ENCODE measurements at regions not wholly inside any gene's neighbourhood (a gene's known extent, or its start where the extent isn't known, plus 50 kb on each side); places are given as distances from the start of the nearest gene placed in this dataset.
"Not testable (repeated sequence)": the region's sequence is repeated elsewhere in the genome, so short reads cannot be mapped to it uniquely, and the experiment has no call there.

GRCh38 chr6:111944541-111944940, 71.3 kb upstream of the FYN start:
- ChIA-PET POLR2A (no interaction called here), CTCF (interaction anchor here (1.7 kb wide), 1 partner anchor 12 kb away, joined by 4 read pairs; no protein-coding TSS in a partner anchor)
- DNase-seq (ENCODE audit: low read depth, low spot score): no peak
- no peak for TF ChIP-seq CTCF (IDR thresholded peaks at IDR 0.05; ENCODE audit: insufficient read depth, low read length, missing control alignments)
- no peak overlapping the region for H3K4me3 ChIP-seq (ENCODE audit: low read depth, low read length)

GRCh38 chr6:111949546-111949945, 76.3 kb upstream of the FYN start:
- no peak for TF ChIP-seq CTCF (IDR thresholded peaks at IDR 0.05; ENCODE audit: insufficient read depth, low read length, missing control alignments)
- no peak for DNase-seq (ENCODE audit: low read depth, low spot score)
- H3K4me3 ChIP-seq (ENCODE audit: low read depth, low read length): no peak overlapping the region
- ChIA-PET CTCF (interaction anchor here (1.2 to 2.1 kb wide), 2 partner anchors 11 to 93 kb away, joined by 3 to 8 read pairs; no protein-coding TSS in a partner anchor), POLR2A (no interaction called here)

- DNase-seq (ENCODE audit: low read depth, low spot score); H3K4me3 ChIP-seq (ENCODE audit: low read depth, low read length); POLR2A ChIA-PET: not testable (repeated sequence)
- CTCF ChIA-PET: interaction anchor here (1.2 to 2.1 kb wide), 2 partner anchors 11 to 92 kb away, joined by 3 to 8 read pairs; no protein-coding TSS in a partner anchor
These were observed 76.7 kb upstream of the FYN start for GRCh38 chr6:111949984-111950383.

GRCh38 chr6:111950661-111951496, 77.6 kb upstream of the FYN start:
- ChIA-PET POLR2A (interaction anchor here (0.9 kb wide), 1 partner anchor 12 kb away, joined by 3 read pairs; no protein-coding TSS in a partner anchor), CTCF (interaction anchor here (0.7 to 2.1 kb wide), 3 partner anchors 12 to 94 kb away, joined by 4 to 8 read pairs (median 4); no protein-coding TSS in a partner anchor)
- no peak overlapping the region for H3K4me3 ChIP-seq (ENCODE audit: low read depth, low read length)
- DNase-seq (ENCODE audit: low read depth, low spot score): no peak
- TF ChIP-seq CTCF (IDR thresholded peaks at IDR 0.05; ENCODE audit: insufficient read depth, low read length, missing control alignments): no peak

GRCh38 chr6:111951497-111952085, 78.3 kb upstream of the FYN start:
- ChIA-PET POLR2A (interaction anchor here (0.9 kb wide), 1 partner anchor 13 kb away, joined by 3 read pairs; no protein-coding TSS in a partner anchor), CTCF (interaction anchor here (0.7 to 1.3 kb wide), 2 partner anchors 54 to 93 kb away, joined by 4 read pairs; no protein-coding TSS in a partner anchor)
- TF ChIP-seq CTCF (IDR thresholded peaks at IDR 0.05; ENCODE audit: insufficient read depth, low read length, missing control alignments): no peak
- DNase-seq (ENCODE audit: low read depth, low spot score): no peak
- H3K4me3 ChIP-seq (ENCODE audit: low read depth, low read length): no peak overlapping the region

- ChIA-PET CTCF (interaction anchor here (1.3 kb wide), 1 partner anchor 92 kb away, joined by 4 read pairs; no protein-coding TSS in a partner anchor), POLR2A (interaction anchor here (0.9 kb wide), 1 partner anchor 14 kb away, joined by 3 read pairs; no protein-coding TSS in a partner anchor)
- TF ChIP-seq CTCF (IDR thresholded peaks at IDR 0.05; ENCODE audit: insufficient read depth, low read length, missing control alignments): no peak
- no peak for DNase-seq (ENCODE audit: low read depth, low spot score)
- no peak overlapping the region for H3K4me3 ChIP-seq (ENCODE audit: low read depth, low read length)
These were observed 79.0 kb upstream of the FYN start for GRCh38 chr6:111952274-111952673.
